T-helper 9 cell (primary cell): ENCODE measurements at regions not wholly inside any gene's neighbourhood (a gene's known extent, or its start where the extent isn't known, plus 50 kb on each side); places are given as distances from the start of the nearest gene placed in this dataset.
"Not testable (repeated sequence)": the region's sequence is repeated elsewhere in the genome, so short reads cannot be mapped to it uniquely, and the experiment has no call there.

Experiments
- DNase-seq: peaks from one replicate; pipeline ENCODE4 v3.0.0-alpha.2; 2020

DNA sequence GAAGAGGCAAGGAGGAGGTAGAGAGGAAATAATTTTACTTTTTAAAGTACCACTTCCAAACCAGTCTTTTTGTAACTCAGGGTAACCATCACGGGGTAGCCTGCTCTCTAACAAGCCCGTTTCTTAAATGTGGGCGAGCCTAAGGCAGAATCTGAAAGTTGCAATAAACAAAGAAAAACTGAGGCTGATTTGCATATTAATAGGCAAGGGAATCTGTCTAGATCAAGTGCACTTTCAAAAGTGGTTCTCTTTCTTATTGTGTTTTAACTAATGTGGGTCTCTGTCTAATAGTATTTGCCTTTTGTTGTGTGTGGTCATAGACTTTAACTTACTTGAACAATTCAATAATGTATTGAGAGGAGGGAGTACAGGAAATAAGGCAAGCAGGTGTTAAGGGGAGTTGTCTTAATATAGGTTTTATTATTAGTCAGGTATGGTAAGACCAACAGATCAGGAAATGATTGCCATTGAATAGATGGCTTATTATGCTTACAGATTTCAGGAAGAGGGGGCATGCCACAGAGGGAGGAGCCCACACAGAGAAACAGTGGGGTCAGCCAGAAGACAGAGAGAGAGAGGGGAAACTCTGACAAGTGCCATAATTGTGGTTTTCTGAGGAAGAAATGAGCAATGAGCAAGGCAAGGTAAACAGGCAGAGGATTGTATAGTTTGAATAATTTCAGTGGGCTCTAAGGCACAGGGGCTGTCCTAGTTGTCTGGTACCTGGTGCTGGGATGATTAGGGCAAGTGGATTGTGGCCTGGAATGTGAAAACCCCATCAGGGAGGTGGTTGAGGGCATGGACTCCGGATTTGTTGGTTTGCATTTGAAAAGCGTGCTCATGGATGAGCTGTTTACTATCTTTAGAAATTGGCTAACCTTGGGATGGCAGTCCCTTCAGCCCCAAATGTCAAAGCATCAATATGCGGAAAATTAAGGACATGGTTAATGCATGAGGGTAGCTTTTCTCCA lies 237.2 kb downstream of the TOX3 start:
- DNase-seq: no peak

- no peak for DNase-seq
These were observed 238.9 kb downstream of the TOX3 start for GRCh38 chr16:52308051-52308450.

GRCh38 chr16:52301026-52301425 lies 245.9 kb downstream of the TOX3 start:
- DNase-seq: no peak

DNA sequence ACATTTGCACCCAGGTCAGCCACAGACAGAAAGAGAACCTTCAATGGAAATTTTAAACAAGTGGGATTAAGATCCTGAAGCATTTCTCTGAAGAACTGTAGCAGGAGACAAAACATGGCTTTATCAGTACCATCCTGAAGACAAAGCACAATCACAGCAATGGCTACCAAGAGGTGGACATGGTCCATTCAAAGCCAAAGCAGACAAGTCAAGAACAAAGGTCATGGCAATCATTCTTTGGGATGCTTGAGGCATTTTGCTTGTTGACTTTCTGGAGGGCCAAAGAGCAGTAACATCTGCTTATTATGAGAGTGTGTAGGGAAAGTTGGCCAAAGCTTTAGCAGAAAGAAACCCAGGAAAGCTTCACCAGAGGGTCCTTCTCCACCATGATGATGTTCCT lies 248.2 kb downstream of the TOX3 start:
- DNase-seq: no peak

- not testable (repeated sequence) for DNase-seq
These were observed 250.1 kb downstream of the TOX3 start for GRCh38 chr16:52296706-52297315.

DNA sequence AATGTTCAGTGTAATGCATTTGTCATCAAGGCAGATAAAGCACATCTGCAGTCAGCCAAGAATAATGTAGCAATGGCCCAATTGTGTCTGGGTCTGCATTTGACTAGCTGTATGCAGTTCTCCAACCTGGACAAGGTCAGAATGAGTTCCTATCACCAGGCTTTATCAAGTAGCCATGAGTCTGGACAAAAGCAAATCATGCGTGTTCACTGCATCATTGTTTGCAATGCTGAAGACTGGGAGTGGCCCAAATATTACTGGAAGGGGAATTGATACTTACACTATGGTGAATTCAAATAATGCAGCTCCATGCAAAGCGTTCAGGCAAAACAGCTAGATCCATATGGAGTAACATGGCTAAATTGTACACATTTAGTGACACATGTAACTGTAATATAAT lies 250.9 kb downstream of the TOX3 start:
- no peak for DNase-seq

DNA sequence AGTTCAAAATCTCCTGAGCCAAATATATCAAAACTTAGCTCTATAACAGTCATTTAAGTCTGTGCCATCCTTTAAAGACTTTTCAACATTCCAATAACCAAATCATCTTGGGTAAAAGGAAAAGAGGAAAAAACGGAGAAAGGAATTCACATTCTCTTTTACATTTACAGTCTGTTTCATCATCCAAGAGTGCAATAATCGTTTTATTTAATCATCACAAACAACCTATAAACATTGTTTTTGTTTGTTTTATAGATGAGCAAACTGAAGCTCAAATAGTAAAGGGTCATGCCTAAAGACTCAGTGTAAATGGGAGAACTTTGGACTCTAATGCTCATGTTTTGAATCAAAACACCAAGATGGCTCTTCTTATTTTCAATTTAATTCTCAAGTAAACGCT lies 252.3 kb downstream of the TOX3 start:
- DNase-seq: no peak

- DNase-seq: no peak
These were observed 253.7 kb downstream of the TOX3 start for GRCh38 chr16:52293204-52293603.

GRCh38 chr16:52283584-52284375 lies 263.2 kb downstream of the TOX3 start:
- DNase-seq: no peak

GRCh38 chr16:52283018-52283417 lies 263.9 kb downstream of the TOX3 start:
- DNase-seq: no peak

GRCh38 chr16:52280086-52280485 lies 266.9 kb downstream of the TOX3 start:
- DNase-seq: no peak

GRCh38 chr16:52271088-52271750 lies 275.7 kb downstream of the TOX3 start:
- DNase-seq: no peak

DNA sequence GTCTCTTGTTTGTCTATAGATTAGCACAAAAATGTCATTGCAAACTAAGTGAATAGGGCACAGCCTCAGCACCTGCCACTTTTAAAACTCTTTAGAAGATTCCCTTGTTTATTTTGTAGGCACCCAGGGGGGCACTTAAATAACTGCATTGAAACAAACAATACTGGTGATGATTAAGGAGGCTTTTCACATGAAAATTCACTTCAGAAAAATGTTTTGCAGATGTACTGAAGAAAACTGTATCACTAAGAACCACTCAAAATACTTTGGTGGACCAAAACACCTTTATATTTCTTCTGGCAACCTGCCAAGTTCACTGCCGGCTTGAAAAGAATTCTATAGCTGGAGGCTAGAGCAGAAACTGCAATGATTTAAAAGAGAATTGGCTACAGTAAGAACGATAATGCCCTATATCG lies 281.5 kb downstream of the TOX3 start:
- no peak for DNase-seq

GRCh38 chr16:52257534-52257933 lies 289.4 kb downstream of the TOX3 start:
- no peak for DNase-seq

- DNase-seq: no peak
These were observed 290.4 kb downstream of the TOX3 start for GRCh38 chr16:52256310-52257078.

DNA sequence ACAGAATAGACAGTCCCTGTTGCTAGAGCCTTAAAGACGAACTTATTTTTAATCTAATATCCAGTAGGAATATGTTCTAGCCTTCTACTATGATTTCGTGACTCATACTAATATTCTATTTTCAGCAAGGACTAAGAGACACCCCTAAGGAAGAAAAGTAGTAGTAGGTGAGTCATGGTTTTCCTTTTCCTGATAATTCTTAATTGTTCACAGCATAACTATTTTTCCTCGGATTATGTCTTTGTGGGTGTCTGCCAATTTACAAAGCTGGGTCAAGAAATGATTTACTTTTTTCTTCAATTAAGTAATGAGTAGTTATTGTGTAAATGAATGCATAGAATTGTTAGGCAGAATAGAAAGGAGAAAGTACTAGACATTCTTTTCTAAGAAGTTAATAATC lies 292.2 kb downstream of the TOX3 start:
- DNase-seq: no peak

DNA sequence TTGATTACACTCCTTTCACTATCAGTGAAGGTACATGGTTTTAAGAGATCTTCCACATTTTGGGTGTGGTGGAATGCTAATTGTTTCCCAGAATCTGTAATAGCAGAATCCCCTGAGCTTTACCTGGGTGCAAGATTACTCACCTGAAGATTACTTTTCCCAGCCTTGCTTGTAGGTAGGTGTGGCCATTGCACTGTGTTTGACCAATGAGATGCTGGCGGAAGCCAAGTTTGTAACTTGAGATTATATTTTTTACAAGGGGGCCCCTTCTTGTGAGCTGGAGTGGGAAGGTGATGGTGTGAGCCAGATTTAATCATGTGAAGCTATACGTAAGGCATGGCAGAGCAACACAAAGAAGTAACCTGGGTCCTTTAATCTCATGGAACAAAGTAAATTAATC lies 294.3 kb downstream of the TOX3 start:
- DNase-seq: no peak

GRCh38 chr16:52251495-52251894 lies 295.4 kb downstream of the TOX3 start:
- DNase-seq: no peak

GRCh38 chr16:52247737-52248136 lies 299.2 kb downstream of the TOX3 start:
- no peak for DNase-seq

DNA sequence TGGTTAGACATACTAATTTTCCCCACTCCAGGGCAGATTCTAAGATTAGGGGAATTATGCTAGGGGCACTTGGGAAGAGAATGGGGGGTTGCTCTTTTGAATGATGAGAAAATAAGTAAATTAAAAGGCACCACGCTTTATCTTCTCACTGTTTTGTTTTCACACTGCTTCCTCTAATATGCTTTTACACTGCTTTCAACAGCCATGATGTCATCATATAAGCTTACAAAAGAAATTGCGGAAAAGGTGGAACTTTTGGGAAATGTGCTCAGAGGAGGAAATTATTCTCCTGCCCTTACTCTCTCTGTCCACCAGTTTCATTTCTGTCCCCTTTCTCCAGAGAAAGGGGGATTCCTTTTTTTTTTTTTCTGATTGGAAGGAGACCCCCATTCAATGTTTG lies 308.2 kb downstream of the TOX3 start:
- DNase-seq: no peak

GRCh38 chr16:52237823-52238222 lies 309.1 kb downstream of the TOX3 start:
- DNase-seq: no peak

DNA sequence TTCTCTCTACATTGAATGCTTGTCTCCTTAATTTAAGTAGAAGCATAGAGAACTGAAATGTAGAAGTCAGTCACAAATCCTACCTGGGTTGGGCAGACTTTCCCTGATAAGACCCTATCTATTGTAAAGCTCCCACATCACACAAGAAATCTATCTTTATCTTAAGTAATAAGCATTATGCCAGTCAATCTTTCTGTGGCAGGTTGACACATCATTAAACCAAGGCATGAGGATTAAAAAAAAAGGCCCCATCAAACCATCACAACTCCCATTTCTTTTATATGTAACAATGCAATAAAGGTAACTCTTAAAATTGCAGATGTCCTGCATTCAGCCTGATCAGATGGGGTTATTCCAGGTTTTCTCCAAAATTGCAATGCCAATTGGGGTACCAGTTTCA lies 311.8 kb downstream of the TOX3 start:
- no peak for DNase-seq
